Natural killer cell (primary cell): ENCODE measurements at regions not wholly inside any gene's neighbourhood (a gene's known extent, or its start where the extent isn't known, plus 50 kb on each side); places are given as distances from the start of the nearest gene placed in this dataset.

Experiments used
- ATAC-seq, 3 donors: fragments of 150-1000 bp in 2 of 3; fragments of 200-7000 bp in 1 of 3; cut with Tn5 transposase; 1 replicate in 1 of 3; 2 replicates in 2 of 3; pipeline ENCODE4 v1.10.0; 2021; ENCODE audit warnings: mild to moderate bottlenecking in 2 of 3, moderate library complexity in 2 of 3
- DNase-seq, 2 donors: peaks; one replicate each; pipeline versions ENCODE4 v3.0.0 to v3.0.0-alpha.2; 2013 to 2021; ENCODE audit warnings: mixed read lengths in 1 of 2
- H3K27ac ChIP-seq: one replicate; pipeline ENCODE4 v1.5.1; 2013; ENCODE audit warnings: mild to moderate bottlenecking, low read length
- H3K27me3 ChIP-seq: one replicate; pipeline ENCODE4 v1.6.1; 2013; ENCODE audit warnings: low read length; ENCODE audit not compliant: control insufficient read depth, insufficient read depth
- H3K36me3 ChIP-seq: one replicate; pipeline ENCODE4 v1.6.1; 2013; ENCODE audit warnings: low read length; ENCODE audit not compliant: control insufficient read depth, insufficient read depth
- H3K4me1 ChIP-seq: one replicate; pipeline ENCODE4 v1.6.1; 2013; ENCODE audit warnings: low read length; ENCODE audit not compliant: control insufficient read depth, insufficient read depth
- H3K4me3 ChIP-seq: one replicate; pipeline ENCODE4 v1.5.1; 2013; ENCODE audit warnings: low read length
- H3K9me3 ChIP-seq: one replicate; pipeline ENCODE4 v1.6.1; 2013; ENCODE audit warnings: low read length; ENCODE audit not compliant: control insufficient read depth, insufficient read depth
- H3K27ac Mint-ChIP-seq, 2 donors: one replicate each; pipeline ENCODE4 v1.8.0; 2022; ENCODE audit warnings: mild to moderate bottlenecking in 2 of 2, mixed read lengths in 2 of 2, moderate library complexity in 1 of 2
- H3K27me3 Mint-ChIP-seq, 2 donors: one replicate each; pipeline ENCODE4 v1.8.0; 2022; ENCODE audit warnings: low read depth in 2 of 2, mixed read lengths in 2 of 2
- H3K36me3 Mint-ChIP-seq: one replicate; pipeline ENCODE4 v1.8.0; 2022; ENCODE audit warnings: mixed read lengths
- H3K4me1 Mint-ChIP-seq, 2 donors: one replicate each; pipeline ENCODE4 v1.8.0; 2022; ENCODE audit warnings: mixed read lengths in 2 of 2
- H3K4me3 Mint-ChIP-seq: one replicate; pipeline ENCODE4 v1.8.0; 2022; ENCODE audit warnings: mild to moderate bottlenecking, moderate library complexity, mixed read lengths
- H3K9me3 Mint-ChIP-seq, 2 donors: one replicate each; pipeline ENCODE4 v1.8.0; 2022; ENCODE audit warnings: mixed read lengths in 2 of 2
- CTCF ChIP-seq: fragments of 200-600 bp; IDR thresholded peaks from one replicate; pipeline ENCODE4 v1.8.0; 2022; ENCODE audit warnings: antibody characterized with exemption
- WGBS: methylation state at CpG from one replicate; pipeline ENCODE4 v1.1.7; 2013; ENCODE audit warnings: missing lambda C conversion rate; ENCODE audit not compliant: insufficient coverage; 5-methylcytosine and 5-hydroxymethylcytosine counted together
- intact Hi-C: fragments of 100-400 bp; cut with micrococcal nuclease; formaldehyde crosslinking; loops from one replicate; pipeline ENCODE4 v1.14.2; 2022

GRCh38 chrX:69307756-69308155, 142.5 kb upstream of the PJA1 start:
- no peak for TF ChIP-seq CTCF
- Histone ChIP-seq H3K9me3 (no peaks in the 10 kb centered on the region), H3K36me3 (no peaks in the 10 kb centered on the region), H3K4me3 (no peak overlapping the region), H3K27ac (no peak overlapping the region), H3K4me1 (no peaks in the 10 kb centered on the region), H3K27me3 (no peaks in the 10 kb centered on the region)
- ATAC-seq: no peak
- 93% methylated on average over 10 of the region's 10 CpGs for WGBS
- H3K4me3 Mint-ChIP-seq: no peak overlapping the region
- H3K27me3 Mint-ChIP-seq: peaks cover 7 to 18% of the 10 kb centered on the region in 2 donors
- no peak for DNase-seq
- no peaks in the 10 kb centered on the region for H3K9me3 Mint-ChIP-seq
- intact Hi-C loops: no loop called here
- no peaks in the 10 kb centered on the region for H3K36me3 Mint-ChIP-seq
- H3K4me1 Mint-ChIP-seq: no peaks in the 10 kb centered on the region
- no peak overlapping the region for H3K27ac Mint-ChIP-seq

- TF ChIP-seq CTCF: no peak
- Histone ChIP-seq H3K4me3 (no peak overlapping the region), H3K36me3 (no peaks in the 10 kb centered on the region), H3K27ac (no peak overlapping the region), H3K4me1 (no peaks in the 10 kb centered on the region), H3K9me3 (no peaks in the 10 kb centered on the region), H3K27me3 (no peaks in the 10 kb centered on the region)
- intact Hi-C loops: no loop called here
- H3K36me3 Mint-ChIP-seq: no peaks in the 10 kb centered on the region
- H3K9me3 Mint-ChIP-seq: no peaks in the 10 kb centered on the region
- no peak overlapping the region for H3K27ac Mint-ChIP-seq
- no peak overlapping the region for H3K4me3 Mint-ChIP-seq
- DNase-seq (no peak), ATAC-seq (no peak)
- peaks cover 15 to 23% of the 10 kb centered on the region in 2 donors for H3K27me3 Mint-ChIP-seq
- WGBS: no CpG with 5 or more reads among the region's 1 CpG
- H3K4me1 Mint-ChIP-seq: no peaks in the 10 kb centered on the region
These were observed 141.8 kb upstream of the PJA1 start for GRCh38 chrX:69307029-69307428.

GRCh38 chrX:69306063-69306404, 140.8 kb upstream of the PJA1 start:
- Mint-ChIP-seq H3K27ac (no peak overlapping the region), H3K9me3 (no peaks in the 10 kb centered on the region), H3K36me3 (no peaks in the 10 kb centered on the region), H3K4me1 (no peaks in the 10 kb centered on the region), H3K4me3 (no peak overlapping the region), H3K27me3 (peaks cover 15 to 23% of the 10 kb centered on the region in 2 donors)
- WGBS: 69% methylated on average over 7 of the region's 7 CpGs
- Histone ChIP-seq H3K4me1 (no peaks in the 10 kb centered on the region), H3K27me3 (no peaks in the 10 kb centered on the region), H3K9me3 (no peaks in the 10 kb centered on the region), H3K27ac (no peak overlapping the region), H3K4me3 (no peak overlapping the region), H3K36me3 (no peaks in the 10 kb centered on the region)
- DNase-seq (no peak), ATAC-seq (no peak)
- intact Hi-C loops: no loop called here
- no peak for TF ChIP-seq CTCF

- no peak overlapping the region for H3K27ac Mint-ChIP-seq
These were observed 140.2 kb upstream of the PJA1 start for GRCh38 chrX:69305333-69306062.

More at GRCh38 chrX:69305333-69306062, 140.2 kb upstream of the PJA1 start:
- Mint-ChIP-seq H3K4me1 (no peaks in the 10 kb centered on the region), H3K4me3 (no peak overlapping the region), H3K27me3 (peaks cover 15 to 23% of the 10 kb centered on the region in 2 donors), H3K9me3 (no peaks in the 10 kb centered on the region), H3K36me3 (no peaks in the 10 kb centered on the region)
- no peak for TF ChIP-seq CTCF
- no peak for DNase-seq
- Histone ChIP-seq H3K27me3 (no peaks in the 10 kb centered on the region), H3K9me3 (no peaks in the 10 kb centered on the region), H3K4me3 (no peak overlapping the region), H3K4me1 (no peaks in the 10 kb centered on the region), H3K27ac (no peak overlapping the region), H3K36me3 (no peaks in the 10 kb centered on the region)
- intact Hi-C loops: no loop called here
- WGBS: 16% methylated on average over 29 of the region's 39 CpGs
- no peak for ATAC-seq
